ENCODE measurements at regions not wholly inside any gene's neighbourhood (a gene's known extent, or its start where the extent isn't known, plus 50 kb on each side); places are given as distances from the start of the nearest gene placed in this dataset.

DNA sequence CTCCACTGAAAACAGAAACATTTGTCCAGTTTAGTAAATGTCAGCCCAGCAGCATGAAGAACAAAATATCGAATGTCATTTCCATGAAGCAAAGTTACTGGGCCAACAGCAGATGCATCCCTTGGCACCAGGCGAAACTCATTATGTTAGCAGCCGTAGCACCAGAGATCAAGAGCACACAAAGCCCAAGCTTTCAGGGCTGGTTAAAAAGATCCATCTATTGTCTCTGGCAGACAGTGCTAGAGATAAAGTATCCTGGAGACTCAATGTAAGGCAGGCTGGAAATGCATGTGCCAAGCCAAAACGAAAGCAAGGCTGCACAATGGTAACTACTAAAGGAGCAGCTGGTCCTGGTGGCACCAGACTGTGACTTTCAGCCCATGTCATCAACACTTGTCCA, 120.3 kb upstream of the PLEKHG7 start:
- peaks cover 8% of the 10 kb centered on the region for H3K9me3 ChIP-seq (ENCODE audit: insufficient read depth, low read length)
- no peaks in the 10 kb centered on the region for H3K4me1 ChIP-seq (ENCODE audit: insufficient read depth, insufficient read length)
- H3K36me3 ChIP-seq (ENCODE audit: insufficient read depth, insufficient read length, low read length) = no peaks in the 10 kb centered on the region
- H3K9ac ChIP-seq (ENCODE audit: insufficient read length, low read depth) = no peak overlapping the region
- TF ChIP-seq SUZ12 (IDR thresholded peaks at IDR 0.05; ENCODE audit: extremely low read depth, insufficient read depth, insufficient read length) (no peak), ZNF274 (IDR thresholded peaks at IDR 0.05; ENCODE audit: low read depth, low read length) (no peak), YY1 (IDR thresholded peaks at IDR 0.05; ENCODE audit: insufficient read depth, insufficient read length) (no peak)
- H3K4me3 ChIP-seq (ENCODE audit: insufficient read length, low read depth) = no peak overlapping the region
- no peaks in the 10 kb centered on the region for H3K27me3 ChIP-seq (ENCODE audit: insufficient read depth, insufficient read length)
- no peak for DNase-seq (ENCODE audit: low read depth, low spot score)

GRCh38 chr12:92581604-92582003, 121.2 kb upstream of the PLEKHG7 start:
- no peaks in the 10 kb centered on the region for H3K4me1 ChIP-seq (ENCODE audit: insufficient read depth, insufficient read length)

GRCh38 chr12:92574911-92575570, 127.7 kb upstream of the PLEKHG7 start:
- TF ChIP-seq YY1 (IDR thresholded peaks at IDR 0.05; ENCODE audit: insufficient read depth, insufficient read length) (no peak), ZNF274 (IDR thresholded peaks at IDR 0.05; ENCODE audit: low read depth, low read length) (no peak), SUZ12 (IDR thresholded peaks at IDR 0.05; ENCODE audit: extremely low read depth, insufficient read depth, insufficient read length) (no peak)
- no peaks in the 10 kb centered on the region for H3K36me3 ChIP-seq (ENCODE audit: insufficient read depth, insufficient read length, low read length)
- DNase-seq (ENCODE audit: low read depth, low spot score) = no peak
- no peaks in the 10 kb centered on the region for H3K4me1 ChIP-seq (ENCODE audit: insufficient read depth, insufficient read length)
- H3K27me3 ChIP-seq (ENCODE audit: insufficient read depth, insufficient read length) = no peaks in the 10 kb centered on the region
- H3K9me3 ChIP-seq (ENCODE audit: insufficient read depth, low read length) = no peaks in the 10 kb centered on the region
- H3K4me3 ChIP-seq (ENCODE audit: insufficient read length, low read depth) = no peak overlapping the region
- no peak overlapping the region for H3K9ac ChIP-seq (ENCODE audit: insufficient read length, low read depth)

More at GRCh38 chr12:92581604-92582003, 121.2 kb upstream of the PLEKHG7 start:
- no peak for DNase-seq (ENCODE audit: low read depth, low spot score)
- H3K9me3 ChIP-seq (ENCODE audit: insufficient read depth, low read length) = peaks cover 8% of the 10 kb centered on the region
- no peaks in the 10 kb centered on the region for H3K36me3 ChIP-seq (ENCODE audit: insufficient read depth, insufficient read length, low read length)
- no peak overlapping the region for H3K4me3 ChIP-seq (ENCODE audit: insufficient read length, low read depth)
- H3K27me3 ChIP-seq (ENCODE audit: insufficient read depth, insufficient read length) = no peaks in the 10 kb centered on the region
- H3K9ac ChIP-seq (ENCODE audit: insufficient read length, low read depth) = no peak overlapping the region
- TF ChIP-seq SUZ12 (IDR thresholded peaks at IDR 0.05; ENCODE audit: extremely low read depth, insufficient read depth, insufficient read length) (no peak), YY1 (IDR thresholded peaks at IDR 0.05; ENCODE audit: insufficient read depth, insufficient read length) (no peak), ZNF274 (IDR thresholded peaks at IDR 0.05; ENCODE audit: low read depth, low read length) (no peak)

GRCh38 chr12:92574051-92574783, 128.6 kb upstream of the PLEKHG7 start:
- Histone ChIP-seq H3K4me1 (ENCODE audit: insufficient read depth, insufficient read length) (no peaks in the 10 kb centered on the region), H3K36me3 (ENCODE audit: insufficient read depth, insufficient read length, low read length) (no peaks in the 10 kb centered on the region), H3K4me3 (ENCODE audit: insufficient read length, low read depth) (no peak overlapping the region), H3K27me3 (ENCODE audit: insufficient read depth, insufficient read length) (no peaks in the 10 kb centered on the region), H3K9ac (ENCODE audit: insufficient read length, low read depth) (no peak overlapping the region), H3K9me3 (ENCODE audit: insufficient read depth, low read length) (no peaks in the 10 kb centered on the region)
- TF ChIP-seq ZNF274 (IDR thresholded peaks at IDR 0.05; ENCODE audit: low read depth, low read length) = no peak
- TF ChIP-seq SUZ12 (IDR thresholded peaks at IDR 0.05; ENCODE audit: extremely low read depth, insufficient read depth, insufficient read length) = no peak
- no peak for TF ChIP-seq YY1 (IDR thresholded peaks at IDR 0.05; ENCODE audit: insufficient read depth, insufficient read length)
- DNase-seq (ENCODE audit: low read depth, low spot score) = peak; percentile 20

DNA sequence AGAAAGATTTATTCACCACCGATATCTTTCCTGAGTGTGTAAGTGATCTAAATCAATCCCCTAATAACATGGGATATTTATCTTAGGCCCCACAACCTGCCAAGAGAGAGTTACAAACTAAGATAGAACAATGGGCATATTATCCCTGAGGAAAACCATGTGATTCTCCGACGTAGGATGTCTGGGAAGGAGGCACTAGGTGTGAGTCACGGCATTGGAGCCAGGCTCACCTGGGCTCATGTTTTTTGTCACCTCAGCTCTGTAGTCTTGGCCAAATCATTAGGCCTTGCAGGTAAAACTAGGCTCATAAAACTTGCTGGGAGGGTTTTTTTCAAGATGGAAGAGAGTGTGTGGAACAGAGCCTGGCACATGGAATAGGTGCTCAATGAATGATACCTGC, 129.7 kb upstream of the PLEKHG7 start:
- H3K9ac ChIP-seq (ENCODE audit: insufficient read length, low read depth) = no peak overlapping the region

GRCh38 chr12:92571844-92572543, 130.8 kb upstream of the PLEKHG7 start:
- H3K36me3 ChIP-seq (ENCODE audit: insufficient read depth, insufficient read length, low read length) = no peaks in the 10 kb centered on the region
- no peaks in the 10 kb centered on the region for H3K9me3 ChIP-seq (ENCODE audit: insufficient read depth, low read length)
- H3K27me3 ChIP-seq (ENCODE audit: insufficient read depth, insufficient read length) = no peaks in the 10 kb centered on the region
- H3K4me3 ChIP-seq (ENCODE audit: insufficient read length, low read depth) = no peak overlapping the region
- no peak overlapping the region for H3K9ac ChIP-seq (ENCODE audit: insufficient read length, low read depth)
- H3K4me1 ChIP-seq (ENCODE audit: insufficient read depth, insufficient read length) = no peaks in the 10 kb centered on the region
- TF ChIP-seq ZNF274 (IDR thresholded peaks at IDR 0.05; ENCODE audit: low read depth, low read length) = no peak
- TF ChIP-seq SUZ12 (IDR thresholded peaks at IDR 0.05; ENCODE audit: extremely low read depth, insufficient read depth, insufficient read length) = no peak
- TF ChIP-seq YY1 (IDR thresholded peaks at IDR 0.05; ENCODE audit: insufficient read depth, insufficient read length) = no peak
- DNase-seq (ENCODE audit: low read depth, low spot score) = no peak

More for the DNA sequence above, 129.7 kb upstream of the PLEKHG7 start:
- DNase-seq (ENCODE audit: low read depth, low spot score) = no peak
- no peak overlapping the region for H3K4me3 ChIP-seq (ENCODE audit: insufficient read length, low read depth)
- H3K9me3 ChIP-seq (ENCODE audit: insufficient read depth, low read length) = no peaks in the 10 kb centered on the region
- H3K4me1 ChIP-seq (ENCODE audit: insufficient read depth, insufficient read length) = no peaks in the 10 kb centered on the region
- TF ChIP-seq SUZ12 (IDR thresholded peaks at IDR 0.05; ENCODE audit: extremely low read depth, insufficient read depth, insufficient read length) = no peak
- TF ChIP-seq YY1 (IDR thresholded peaks at IDR 0.05; ENCODE audit: insufficient read depth, insufficient read length) = no peak
- no peak for TF ChIP-seq ZNF274 (IDR thresholded peaks at IDR 0.05; ENCODE audit: low read depth, low read length)
- no peaks in the 10 kb centered on the region for H3K36me3 ChIP-seq (ENCODE audit: insufficient read depth, insufficient read length, low read length)
- no peaks in the 10 kb centered on the region for H3K27me3 ChIP-seq (ENCODE audit: insufficient read depth, insufficient read length)

DNA sequence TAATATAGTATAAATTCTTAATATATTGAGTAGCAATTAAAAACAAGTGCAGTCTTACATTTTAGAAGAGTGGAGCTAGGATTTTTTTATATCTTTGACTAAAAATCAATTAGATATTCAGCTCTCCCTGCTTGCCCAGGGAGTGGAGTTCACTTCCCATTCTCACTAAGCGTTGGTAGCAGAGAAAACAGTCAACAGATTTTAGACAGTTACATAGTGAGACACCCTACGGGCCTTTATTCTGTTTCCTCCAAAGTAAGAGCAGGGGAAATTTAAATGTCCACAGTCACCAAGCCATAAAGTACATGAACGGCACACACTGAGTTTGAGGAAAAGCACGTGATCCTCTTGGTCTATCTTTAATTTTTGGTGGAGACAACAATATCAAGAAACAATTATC, 131.6 kb upstream of the PLEKHG7 start:
- Histone ChIP-seq H3K4me3 (ENCODE audit: insufficient read length, low read depth) (no peak overlapping the region), H3K4me1 (ENCODE audit: insufficient read depth, insufficient read length) (no peaks in the 10 kb centered on the region), H3K9ac (ENCODE audit: insufficient read length, low read depth) (no peak overlapping the region), H3K9me3 (ENCODE audit: insufficient read depth, low read length) (no peaks in the 10 kb centered on the region), H3K36me3 (ENCODE audit: insufficient read depth, insufficient read length, low read length) (no peaks in the 10 kb centered on the region), H3K27me3 (ENCODE audit: insufficient read depth, insufficient read length) (no peaks in the 10 kb centered on the region)
- DNase-seq (ENCODE audit: low read depth, low spot score) = no peak
- TF ChIP-seq ZNF274 (IDR thresholded peaks at IDR 0.05; ENCODE audit: low read depth, low read length) (no peak), YY1 (IDR thresholded peaks at IDR 0.05; ENCODE audit: insufficient read depth, insufficient read length) (no peak)
